ENCODE measurements at regions not wholly inside any gene's neighbourhood (a gene's known extent, or its start where the extent isn't known, plus 50 kb on each side); places are given as distances from the start of the nearest gene placed in this dataset.

DNA sequence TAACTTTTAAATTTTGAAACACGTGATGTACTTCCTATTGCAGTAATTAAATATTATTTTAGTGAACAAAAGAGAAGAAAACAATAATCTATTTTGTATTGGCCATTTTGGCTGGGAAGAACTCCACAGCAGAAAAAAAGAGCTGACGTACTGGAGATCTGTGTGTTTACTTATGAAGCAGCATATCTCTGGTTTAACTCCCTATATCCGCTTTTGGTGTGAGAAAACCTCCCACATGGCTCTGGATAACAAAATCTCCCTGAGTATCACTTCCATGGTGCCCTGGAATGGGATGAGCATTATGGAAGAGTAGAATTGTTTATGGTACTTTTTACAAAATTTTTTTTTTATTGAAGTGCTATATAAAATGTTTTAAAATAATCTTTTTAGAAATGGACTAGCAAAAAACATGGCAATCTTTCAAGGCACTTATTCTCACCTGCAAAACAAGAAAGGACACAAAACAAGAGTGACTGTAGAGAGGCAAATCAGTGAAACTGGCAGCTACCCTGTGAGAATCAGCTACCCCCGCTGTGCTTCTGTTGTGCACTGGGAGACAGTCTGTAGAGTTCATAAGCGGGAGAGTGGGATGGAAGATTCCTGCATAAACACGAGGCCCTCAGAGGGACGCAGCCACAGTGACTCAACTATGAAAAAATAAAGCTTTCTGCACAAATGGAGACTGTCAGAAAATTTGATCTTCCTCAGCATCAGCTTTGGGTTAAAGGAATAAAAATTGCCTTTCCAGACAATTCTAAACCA lies 762.2 kb upstream of the HS6ST1 start:
- TF ChIP-seq, protein P1, sequence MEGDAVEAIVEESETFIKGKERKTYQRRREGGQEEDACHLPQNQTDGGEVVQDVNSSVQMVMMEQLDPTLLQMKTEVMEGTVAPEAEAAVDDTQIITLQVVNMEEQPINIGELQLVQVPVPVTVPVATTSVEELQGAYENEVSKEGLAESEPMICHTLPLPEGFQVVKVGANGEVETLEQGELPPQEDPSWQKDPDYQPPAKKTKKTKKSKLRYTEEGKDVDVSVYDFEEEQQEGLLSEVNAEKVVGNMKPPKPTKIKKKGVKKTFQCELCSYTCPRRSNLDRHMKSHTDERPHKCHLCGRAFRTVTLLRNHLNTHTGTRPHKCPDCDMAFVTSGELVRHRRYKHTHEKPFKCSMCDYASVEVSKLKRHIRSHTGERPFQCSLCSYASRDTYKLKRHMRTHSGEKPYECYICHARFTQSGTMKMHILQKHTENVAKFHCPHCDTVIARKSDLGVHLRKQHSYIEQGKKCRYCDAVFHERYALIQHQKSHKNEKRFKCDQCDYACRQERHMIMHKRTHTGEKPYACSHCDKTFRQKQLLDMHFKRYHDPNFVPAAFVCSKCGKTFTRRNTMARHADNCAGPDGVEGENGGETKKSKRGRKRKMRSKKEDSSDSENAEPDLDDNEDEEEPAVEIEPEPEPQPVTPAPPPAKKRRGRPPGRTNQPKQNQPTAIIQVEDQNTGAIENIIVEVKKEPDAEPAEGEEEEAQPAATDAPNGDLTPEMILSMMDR (IDR thresholded peaks at IDR 0.05; ENCODE audit: low read length): no peak
- no peak for TF ChIP-seq EZH2 (optimal IDR thresholded peaks at IDR 0.05; ENCODE audit: low read depth, low read length)
